ENCODE measurements at regions not wholly inside any gene's neighbourhood (a gene's known extent, or its start where the extent isn't known, plus 50 kb on each side); places are given as distances from the start of the nearest gene placed in this dataset.

DNA sequence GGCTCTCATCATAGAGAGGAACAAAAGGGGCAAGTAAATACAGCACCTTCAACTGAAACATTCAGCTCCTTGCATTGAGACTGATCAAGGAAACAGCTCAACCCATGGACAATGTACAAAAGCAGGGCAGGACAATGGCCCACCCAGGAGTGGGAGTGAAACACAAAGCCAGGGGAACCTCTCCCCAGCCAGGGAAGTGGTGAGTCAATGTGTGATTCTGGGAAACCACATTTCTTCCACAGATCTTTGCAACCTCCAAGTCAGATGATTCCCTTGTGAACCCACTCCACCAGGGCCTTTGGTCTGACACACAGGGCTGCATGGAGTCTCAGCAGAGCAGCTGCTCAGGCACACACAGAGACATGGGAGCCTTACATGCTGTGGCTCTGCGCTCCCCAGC lies 294.5 kb downstream of the NR4A2 start (continued):
- TF ChIP-seq, protein P1, sequence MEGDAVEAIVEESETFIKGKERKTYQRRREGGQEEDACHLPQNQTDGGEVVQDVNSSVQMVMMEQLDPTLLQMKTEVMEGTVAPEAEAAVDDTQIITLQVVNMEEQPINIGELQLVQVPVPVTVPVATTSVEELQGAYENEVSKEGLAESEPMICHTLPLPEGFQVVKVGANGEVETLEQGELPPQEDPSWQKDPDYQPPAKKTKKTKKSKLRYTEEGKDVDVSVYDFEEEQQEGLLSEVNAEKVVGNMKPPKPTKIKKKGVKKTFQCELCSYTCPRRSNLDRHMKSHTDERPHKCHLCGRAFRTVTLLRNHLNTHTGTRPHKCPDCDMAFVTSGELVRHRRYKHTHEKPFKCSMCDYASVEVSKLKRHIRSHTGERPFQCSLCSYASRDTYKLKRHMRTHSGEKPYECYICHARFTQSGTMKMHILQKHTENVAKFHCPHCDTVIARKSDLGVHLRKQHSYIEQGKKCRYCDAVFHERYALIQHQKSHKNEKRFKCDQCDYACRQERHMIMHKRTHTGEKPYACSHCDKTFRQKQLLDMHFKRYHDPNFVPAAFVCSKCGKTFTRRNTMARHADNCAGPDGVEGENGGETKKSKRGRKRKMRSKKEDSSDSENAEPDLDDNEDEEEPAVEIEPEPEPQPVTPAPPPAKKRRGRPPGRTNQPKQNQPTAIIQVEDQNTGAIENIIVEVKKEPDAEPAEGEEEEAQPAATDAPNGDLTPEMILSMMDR (IDR thresholded peaks at IDR 0.05; ENCODE audit: control extremely low read depth in 1 of 3, insufficient read depth in 1 of 3, low read depth in 1 of 3, low read length in 3 of 3) = no peak
- TF ChIP-seq GTF2F1 (IDR thresholded peaks at IDR 0.05; ENCODE audit: borderline replicate concordance, low read depth, low read length) = no peak
- no peak for TF ChIP-seq ASH2L (IDR thresholded peaks at IDR 0.05; ENCODE audit: low read length)
- no peak for TF ChIP-seq POLR2A (IDR thresholded peaks at IDR 0.05; ENCODE audit: control extremely low read depth in 1 of 2, low read depth in 2 of 2, low read length in 2 of 2)
- TF ChIP-seq SAP30 (IDR thresholded peaks at IDR 0.05; ENCODE audit: insufficient read depth, insufficient replicate concordance, low read length) = no peak
- no peak for TF ChIP-seq EZH2 (IDR thresholded peaks at IDR 0.05; ENCODE audit: low read depth, low read length, severe bottlenecking)

All from H1 (cell line).